Neural cell (in vitro differentiated cells): ENCODE measurements at regions not wholly inside any gene's neighbourhood (a gene's known extent, or its start where the extent isn't known, plus 50 kb on each side); places are given as distances from the start of the nearest gene placed in this dataset.

ENCODE experiments used
- CTCF ChIP-seq: fragments of 450-650 bp; IDR thresholded peaks from 2 replicates; pipeline ENCODE4 v1.5.1; 2014; ENCODE audit warnings: antibody characterized with exemption, mild to moderate bottlenecking, moderate library complexity; ENCODE audit not compliant: poor library complexity, severe bottlenecking
- EP300 ChIP-seq: fragments of 450-650 bp; conservative IDR thresholded peaks from 2 replicates; pipeline ENCODE4 v1.6.1; 2014; ENCODE audit warnings: antibody characterized with exemption, mild to moderate bottlenecking, moderate library complexity; ENCODE audit not compliant: poor library complexity, severe bottlenecking
- EZH2 ChIP-seq: fragments of 200-600, 300-800 bp; shearing (Covaris generic), sonication (generic); IDR thresholded peaks from 2 replicates; pipeline ENCODE4 v1.6.1; 2014; ENCODE audit warnings: antibody characterized with exemption, low read length, borderline replicate concordance, mild to moderate bottlenecking; ENCODE audit not compliant: insufficient read depth, poor library complexity, severe bottlenecking
- MXI1 ChIP-seq: fragments of 450-650 bp; conservative IDR thresholded peaks from 2 replicates; pipeline ENCODE4 v1.6.1; 2014; ENCODE audit warnings: antibody characterized with exemption, mild to moderate bottlenecking; ENCODE audit not compliant: poor library complexity, severe bottlenecking
- POLR2AphosphoS5 ChIP-seq: IDR thresholded peaks from 2 replicates; pipeline ENCODE4 v1.6.1; 2012
- RAD21 ChIP-seq: fragments of 450-650 bp; conservative IDR thresholded peaks from 2 replicates; pipeline ENCODE4 v1.6.1; 2014; ENCODE audit warnings: antibody characterized with exemption, mild to moderate bottlenecking, moderate library complexity
- REST ChIP-seq: IDR thresholded peaks from 2 replicates; pipeline ENCODE4 v1.6.1; 2012; ENCODE audit warnings: borderline replicate concordance
- SMC3 ChIP-seq: fragments of 450-650 bp; conservative IDR thresholded peaks from 2 replicates; pipeline ENCODE4 v1.6.1; 2014; ENCODE audit warnings: antibody characterized with exemption, mild to moderate bottlenecking, moderate library complexity; ENCODE audit not compliant: poor library complexity
- TAF1 ChIP-seq: IDR thresholded peaks from 2 replicates; pipeline ENCODE4 v1.6.1; 2012; ENCODE audit warnings: low read depth

GRCh38 chr6:66808771-66809170 is 1101.7 kb upstream of the EYS start:
- TF ChIP-seq CTCF (no peak), POLR2AphosphoS5 (no peak), SMC3 (no peak), EZH2 (no peak), REST (no peak), TAF1 (no peak), EP300 (no peak), RAD21 (no peak), MXI1 (no peak)
